ENCODE measurements at regions not wholly inside any gene's neighbourhood (a gene's known extent, or its start where the extent isn't known, plus 50 kb on each side); places are given as distances from the start of the nearest gene placed in this dataset.
"Not testable (repeated sequence)": the region's sequence is repeated elsewhere in the genome, so short reads cannot be mapped to it uniquely, and the experiment has no call there.

- Histone ChIP-seq H3K36me3 (ENCODE audit: control insufficient read depth, insufficient read depth, low read length) (no peaks in the 10 kb centered on the region), H3K27ac (ENCODE audit: low read length) (no peak overlapping the region), H3K27me3 (ENCODE audit: control insufficient read depth, insufficient read depth, low read length) (no peaks in the 10 kb centered on the region), H3K4me3 (ENCODE audit: low read length) (no peak overlapping the region), H3K4me1 (ENCODE audit: control insufficient read depth, insufficient read depth, low read length) (no peaks in the 10 kb centered on the region), H3K9me3 (ENCODE audit: control insufficient read depth, low read depth, low read length) (no peaks in the 10 kb centered on the region)
- WGBS (ENCODE audit: insufficient coverage, low lambda C conversion rate) = no CpG with 5 or more reads among the region's 3 CpGs
- no peak for DNase-seq
Observed at GRCh38 chr1:66460776-66461175, 73.2 kb upstream of the SGIP1 start.

- DNase-seq = no peak
- WGBS (ENCODE audit: insufficient coverage, low lambda C conversion rate) = no CpG with 5 or more reads among the region's 2 CpGs
- H3K4me3 ChIP-seq (ENCODE audit: low read length) = no peak overlapping the region
- no peaks in the 10 kb centered on the region for H3K36me3 ChIP-seq (ENCODE audit: control insufficient read depth, insufficient read depth, low read length)
- H3K4me1 ChIP-seq (ENCODE audit: control insufficient read depth, insufficient read depth, low read length) = no peaks in the 10 kb centered on the region
- no peaks in the 10 kb centered on the region for H3K9me3 ChIP-seq (ENCODE audit: control insufficient read depth, low read depth, low read length)
- H3K27ac ChIP-seq (ENCODE audit: low read length) = no peak overlapping the region
- H3K27me3 ChIP-seq (ENCODE audit: control insufficient read depth, insufficient read depth, low read length) = no peaks in the 10 kb centered on the region
Observed at GRCh38 chr1:66462313-66462712, 71.6 kb upstream of the SGIP1 start.

- no peak overlapping the region for H3K27ac ChIP-seq (ENCODE audit: low read length)
- DNase-seq = no peak
- no peaks in the 10 kb centered on the region for H3K36me3 ChIP-seq (ENCODE audit: control insufficient read depth, insufficient read depth, low read length)
- no peak overlapping the region for H3K4me3 ChIP-seq (ENCODE audit: low read length)
- H3K9me3 ChIP-seq (ENCODE audit: control insufficient read depth, low read depth, low read length) = no peaks in the 10 kb centered on the region
- no peaks in the 10 kb centered on the region for H3K4me1 ChIP-seq (ENCODE audit: control insufficient read depth, insufficient read depth, low read length)
- no peaks in the 10 kb centered on the region for H3K27me3 ChIP-seq (ENCODE audit: control insufficient read depth, insufficient read depth, low read length)
Observed at GRCh38 chr1:66464351-66464750, 69.6 kb upstream of the SGIP1 start.

GRCh38 chr1:66464802-66465201 is 69.2 kb upstream of the SGIP1 start:
- Histone ChIP-seq H3K27me3 (ENCODE audit: control insufficient read depth, insufficient read depth, low read length) (no peaks in the 10 kb centered on the region), H3K36me3 (ENCODE audit: control insufficient read depth, insufficient read depth, low read length) (no peaks in the 10 kb centered on the region), H3K9me3 (ENCODE audit: control insufficient read depth, low read depth, low read length) (no peaks in the 10 kb centered on the region), H3K4me3 (ENCODE audit: low read length) (no peak overlapping the region), H3K27ac (ENCODE audit: low read length) (no peak overlapping the region), H3K4me1 (ENCODE audit: control insufficient read depth, insufficient read depth, low read length) (no peaks in the 10 kb centered on the region)
- no peak for DNase-seq
- no CpG with 5 or more reads among the region's 2 CpGs for WGBS (ENCODE audit: insufficient coverage, low lambda C conversion rate)

GRCh38 chr1:66466695-66467094 is 67.3 kb upstream of the SGIP1 start:
- WGBS (ENCODE audit: insufficient coverage, low lambda C conversion rate) = 0% methylated on average over 1 of the region's 2 CpGs
- not testable (repeated sequence) for DNase-seq; H3K4me3 ChIP-seq (ENCODE audit: low read length)

GRCh38 chr1:66468722-66469121 is 65.2 kb upstream of the SGIP1 start:
- WGBS (ENCODE audit: insufficient coverage, low lambda C conversion rate) = no CpG with 5 or more reads among the region's 2 CpGs
- Histone ChIP-seq H3K27me3 (ENCODE audit: control insufficient read depth, insufficient read depth, low read length) (no peaks in the 10 kb centered on the region), H3K9me3 (ENCODE audit: control insufficient read depth, low read depth, low read length) (no peaks in the 10 kb centered on the region), H3K4me1 (ENCODE audit: control insufficient read depth, insufficient read depth, low read length) (no peaks in the 10 kb centered on the region), H3K36me3 (ENCODE audit: control insufficient read depth, insufficient read depth, low read length) (no peaks in the 10 kb centered on the region), H3K27ac (ENCODE audit: low read length) (no peak overlapping the region), H3K4me3 (ENCODE audit: low read length) (no peak overlapping the region)
- no peak for DNase-seq

More at GRCh38 chr1:66466695-66467094, 67.3 kb upstream of the SGIP1 start:
- H3K36me3 ChIP-seq (ENCODE audit: control insufficient read depth, insufficient read depth, low read length); H3K27me3 ChIP-seq (ENCODE audit: control insufficient read depth, insufficient read depth, low read length); H3K9me3 ChIP-seq (ENCODE audit: control insufficient read depth, low read depth, low read length); H3K27ac ChIP-seq (ENCODE audit: low read length); H3K4me1 ChIP-seq (ENCODE audit: control insufficient read depth, insufficient read depth, low read length): not testable (repeated sequence)

- H3K9me3 ChIP-seq (ENCODE audit: control insufficient read depth, low read depth, low read length) = no peaks in the 10 kb centered on the region
- DNase-seq = no peak
- no peak overlapping the region for H3K4me3 ChIP-seq (ENCODE audit: low read length)
- no peaks in the 10 kb centered on the region for H3K4me1 ChIP-seq (ENCODE audit: control insufficient read depth, insufficient read depth, low read length)
- no peaks in the 10 kb centered on the region for H3K36me3 ChIP-seq (ENCODE audit: control insufficient read depth, insufficient read depth, low read length)
- no peak overlapping the region for H3K27ac ChIP-seq (ENCODE audit: low read length)
- no peaks in the 10 kb centered on the region for H3K27me3 ChIP-seq (ENCODE audit: control insufficient read depth, insufficient read depth, low read length)
- no CpG with 5 or more reads among the region's 2 CpGs for WGBS (ENCODE audit: insufficient coverage, low lambda C conversion rate)
Observed at GRCh38 chr1:66475940-66476339, 58.0 kb upstream of the SGIP1 start.

- Histone ChIP-seq H3K27me3 (ENCODE audit: control insufficient read depth, insufficient read depth, low read length) (no peaks in the 10 kb centered on the region), H3K9me3 (ENCODE audit: control insufficient read depth, low read depth, low read length) (no peaks in the 10 kb centered on the region), H3K36me3 (ENCODE audit: control insufficient read depth, insufficient read depth, low read length) (no peaks in the 10 kb centered on the region), H3K4me3 (ENCODE audit: low read length) (no peak overlapping the region), H3K27ac (ENCODE audit: low read length) (no peak overlapping the region), H3K4me1 (ENCODE audit: control insufficient read depth, insufficient read depth, low read length) (no peaks in the 10 kb centered on the region)
- DNase-seq = no peak
- no CpG with 5 or more reads among the region's 1 CpG for WGBS (ENCODE audit: insufficient coverage, low lambda C conversion rate)
Observed at GRCh38 chr1:66476774-66477173, 57.2 kb upstream of the SGIP1 start.

GRCh38 chr1:66478116-66478515 is 55.8 kb upstream of the SGIP1 start:
- H3K36me3 ChIP-seq (ENCODE audit: control insufficient read depth, insufficient read depth, low read length) = no peaks in the 10 kb centered on the region
- H3K4me3 ChIP-seq (ENCODE audit: low read length) = no peak overlapping the region
- H3K27me3 ChIP-seq (ENCODE audit: control insufficient read depth, insufficient read depth, low read length) = no peaks in the 10 kb centered on the region
- H3K4me1 ChIP-seq (ENCODE audit: control insufficient read depth, insufficient read depth, low read length) = no peaks in the 10 kb centered on the region
- no peak overlapping the region for H3K27ac ChIP-seq (ENCODE audit: low read length)
- DNase-seq = no peak
- no peaks in the 10 kb centered on the region for H3K9me3 ChIP-seq (ENCODE audit: control insufficient read depth, low read depth, low read length)
- WGBS (ENCODE audit: insufficient coverage, low lambda C conversion rate) = 90% methylated on average over 7 of the region's 7 CpGs

- DNase-seq = no peak
- Histone ChIP-seq H3K27me3 (ENCODE audit: control insufficient read depth, insufficient read depth, low read length) (no peaks in the 10 kb centered on the region), H3K4me3 (ENCODE audit: low read length) (no peak overlapping the region), H3K4me1 (ENCODE audit: control insufficient read depth, insufficient read depth, low read length) (no peaks in the 10 kb centered on the region), H3K9me3 (ENCODE audit: control insufficient read depth, low read depth, low read length) (no peaks in the 10 kb centered on the region), H3K27ac (ENCODE audit: low read length) (no peak overlapping the region), H3K36me3 (ENCODE audit: control insufficient read depth, insufficient read depth, low read length) (no peaks in the 10 kb centered on the region)
- WGBS (ENCODE audit: insufficient coverage, low lambda C conversion rate) = no CpG with 5 or more reads among the region's 3 CpGs
Observed at GRCh38 chr1:66480162-66480561, 53.8 kb upstream of the SGIP1 start.

- H3K4me1 ChIP-seq (ENCODE audit: control insufficient read depth, insufficient read depth, low read length); H3K4me3 ChIP-seq (ENCODE audit: low read length); H3K36me3 ChIP-seq (ENCODE audit: control insufficient read depth, insufficient read depth, low read length); H3K27me3 ChIP-seq (ENCODE audit: control insufficient read depth, insufficient read depth, low read length); H3K27ac ChIP-seq (ENCODE audit: low read length); H3K9me3 ChIP-seq (ENCODE audit: control insufficient read depth, low read depth, low read length); DNase-seq: not testable (repeated sequence)
- WGBS (ENCODE audit: insufficient coverage, low lambda C conversion rate) = no CpG with 5 or more reads among the region's 15 CpGs
Observed at GRCh38 chr1:66481215-66481614, 52.7 kb upstream of the SGIP1 start.

Measured in large intestine (tissue), 3 donors.